ENCODE measurements at regions not wholly inside any gene's neighbourhood (a gene's known extent, or its start where the extent isn't known, plus 50 kb on each side); places are given as distances from the start of the nearest gene placed in this dataset.

- no peak for DNase-seq
- Mint-ChIP-seq H3K27me3 (peaks cover 4 to 10% of the 10 kb centered on the region in 2 donors), H3K9me3 (peaks cover 4 to 9% of the 10 kb centered on the region in 2 donors), H3K4me1 (ENCODE audit: low read depth in 2 of 2) (no peaks in the 10 kb centered on the region), H3K36me3 (ENCODE audit: insufficient read depth) (no peaks in the 10 kb centered on the region), H3K27ac (no peak overlapping the region), H3K4me3 (no peak overlapping the region)
- no peak for ATAC-seq (replicated peaks)
These were observed 205.3 kb downstream of the KCNS3 start for GRCh38 chr2:18083806-18084205.

GRCh38 chr2:18078216-18078615 lies 199.7 kb downstream of the KCNS3 start:
- Mint-ChIP-seq H3K4me1 (ENCODE audit: low read depth in 2 of 2) (no peaks in the 10 kb centered on the region), H3K27ac (no peak overlapping the region), H3K4me3 (no peak overlapping the region), H3K27me3 (peaks cover 0 to under 1% of the 10 kb centered on the region in 2 donors), H3K36me3 (ENCODE audit: insufficient read depth) (no peaks in the 10 kb centered on the region), H3K9me3 (peaks cover 0 to 1% of the 10 kb centered on the region in 2 donors)
- ATAC-seq (replicated peaks) (no peak), DNase-seq (no peak)

- H3K27me3 Mint-ChIP-seq: peaks cover 0 to 6% of the 10 kb centered on the region in 2 donors
- H3K9me3 Mint-ChIP-seq: peaks cover 0 to 2% of the 10 kb centered on the region in 2 donors
- no peaks in the 10 kb centered on the region for H3K36me3 Mint-ChIP-seq (ENCODE audit: insufficient read depth)
- no peak overlapping the region for H3K27ac Mint-ChIP-seq
- H3K4me3 Mint-ChIP-seq: no peak overlapping the region
- DNase-seq (no peak), ATAC-seq (replicated peaks) (no peak)
- H3K4me1 Mint-ChIP-seq (ENCODE audit: low read depth in 2 of 2): no peaks in the 10 kb centered on the region
These were observed 199.2 kb downstream of the KCNS3 start for GRCh38 chr2:18077704-18078103.

- Mint-ChIP-seq H3K36me3 (ENCODE audit: insufficient read depth) (no peaks in the 10 kb centered on the region), H3K9me3 (peaks cover 0 to 2% of the 10 kb centered on the region in 2 donors), H3K4me1 (ENCODE audit: low read depth in 2 of 2) (no peaks in the 10 kb centered on the region), H3K27me3 (peaks cover 0 to 10% of the 10 kb centered on the region in 2 donors), H3K27ac (no peak overlapping the region), H3K4me3 (no peak overlapping the region)
- DNase-seq: no peak
- ATAC-seq (replicated peaks): no peak
These were observed 198.8 kb downstream of the KCNS3 start for GRCh38 chr2:18077231-18077630.

- H3K4me3 Mint-ChIP-seq: no peak overlapping the region
- no peak for DNase-seq
- H3K36me3 Mint-ChIP-seq (ENCODE audit: insufficient read depth): no peaks in the 10 kb centered on the region
These were observed 196.0 kb downstream of the KCNS3 start for GRCh38 chr2:18074476-18074875.

GRCh38 chr2:18073601-18074000 lies 195.1 kb downstream of the KCNS3 start:
- DNase-seq (no peak), ATAC-seq (replicated peaks) (no peak)
- no peaks in the 10 kb centered on the region for H3K4me1 Mint-ChIP-seq (ENCODE audit: low read depth in 2 of 2)
- H3K27me3 Mint-ChIP-seq: peaks cover 0 to 10% of the 10 kb centered on the region in 2 donors
- H3K27ac Mint-ChIP-seq: no peak overlapping the region
- peaks cover 0 to 2% of the 10 kb centered on the region in 2 donors for H3K9me3 Mint-ChIP-seq
- H3K4me3 Mint-ChIP-seq: no peak overlapping the region
- no peaks in the 10 kb centered on the region for H3K36me3 Mint-ChIP-seq (ENCODE audit: insufficient read depth)

More at GRCh38 chr2:18074476-18074875, 196.0 kb downstream of the KCNS3 start:
- Mint-ChIP-seq H3K27ac (no peak overlapping the region), H3K27me3 (peaks cover 0 to 10% of the 10 kb centered on the region in 2 donors), H3K9me3 (peaks cover 0 to 2% of the 10 kb centered on the region in 2 donors), H3K4me1 (ENCODE audit: low read depth in 2 of 2) (no peaks in the 10 kb centered on the region)
- ATAC-seq (replicated peaks): no peak

GRCh38 chr2:18067588-18068384 lies 189.3 kb downstream of the KCNS3 start:
- Mint-ChIP-seq H3K36me3 (ENCODE audit: insufficient read depth) (no peaks in the 10 kb centered on the region), H3K4me1 (ENCODE audit: low read depth in 2 of 2) (no peaks in the 10 kb centered on the region), H3K9me3 (peaks cover 6 to 7% of the 10 kb centered on the region in 2 donors), H3K27ac (no peak overlapping the region), H3K4me3 (no peak overlapping the region), H3K27me3 (peaks cover 0 to 17% of the 10 kb centered on the region in 2 donors)
- ATAC-seq (replicated peaks): no peak
- DNase-seq: no peak

- no peaks in the 10 kb centered on the region for H3K36me3 Mint-ChIP-seq (ENCODE audit: insufficient read depth)
- no peak overlapping the region for H3K4me3 Mint-ChIP-seq
- no peaks in the 10 kb centered on the region for H3K4me1 Mint-ChIP-seq (ENCODE audit: low read depth in 2 of 2)
- peaks cover 6 to 7% of the 10 kb centered on the region in 2 donors for H3K9me3 Mint-ChIP-seq
- ATAC-seq (replicated peaks): no peak
- DNase-seq: no peak
- H3K27ac Mint-ChIP-seq: no peak overlapping the region
- peaks cover 0 to 12% of the 10 kb centered on the region in 2 donors for H3K27me3 Mint-ChIP-seq
These were observed 188.4 kb downstream of the KCNS3 start for GRCh38 chr2:18066894-18067293.

GRCh38 chr2:18066066-18066465 lies 187.6 kb downstream of the KCNS3 start:
- ATAC-seq (replicated peaks) (no peak), DNase-seq (no peak)
- peaks cover 0 to 12% of the 10 kb centered on the region in 2 donors for H3K27me3 Mint-ChIP-seq
- H3K36me3 Mint-ChIP-seq (ENCODE audit: insufficient read depth): no peaks in the 10 kb centered on the region
- peaks cover 7 to 8% of the 10 kb centered on the region in 2 donors for H3K9me3 Mint-ChIP-seq
- H3K27ac Mint-ChIP-seq: no peak overlapping the region
- H3K4me3 Mint-ChIP-seq: no peak overlapping the region
- H3K4me1 Mint-ChIP-seq (ENCODE audit: low read depth in 2 of 2): no peaks in the 10 kb centered on the region

- Mint-ChIP-seq H3K27me3 (peaks cover 0 to 12% of the 10 kb centered on the region in 2 donors), H3K36me3 (ENCODE audit: insufficient read depth) (no peaks in the 10 kb centered on the region), H3K27ac (no peak overlapping the region), H3K4me1 (ENCODE audit: low read depth in 2 of 2) (no peaks in the 10 kb centered on the region), H3K4me3 (no peak overlapping the region), H3K9me3 (peaks cover 7 to 8% of the 10 kb centered on the region in 2 donors)
- DNase-seq: no peak
- no peak for ATAC-seq (replicated peaks)
These were observed 186.8 kb downstream of the KCNS3 start for GRCh38 chr2:18065249-18065648.

- H3K27ac Mint-ChIP-seq: no peak overlapping the region
- H3K27me3 Mint-ChIP-seq: peaks cover 0 to 12% of the 10 kb centered on the region in 2 donors
- H3K4me3 Mint-ChIP-seq: no peak overlapping the region
- peaks cover 7 to 8% of the 10 kb centered on the region in 2 donors for H3K9me3 Mint-ChIP-seq
- no peaks in the 10 kb centered on the region for H3K36me3 Mint-ChIP-seq (ENCODE audit: insufficient read depth)
- DNase-seq: no peak
- no peaks in the 10 kb centered on the region for H3K4me1 Mint-ChIP-seq (ENCODE audit: low read depth in 2 of 2)
- no peak for ATAC-seq (replicated peaks)
These were observed 185.5 kb downstream of the KCNS3 start for GRCh38 chr2:18063826-18064470.

- no peaks in the 10 kb centered on the region for H3K4me1 Mint-ChIP-seq (ENCODE audit: low read depth in 2 of 2)
- no peaks in the 10 kb centered on the region for H3K36me3 Mint-ChIP-seq (ENCODE audit: insufficient read depth)
- ATAC-seq (replicated peaks): no peak
- no peak for DNase-seq
- no peak overlapping the region for H3K4me3 Mint-ChIP-seq
- peaks cover 7 to 8% of the 10 kb centered on the region in 2 donors for H3K9me3 Mint-ChIP-seq
- no peak overlapping the region for H3K27ac Mint-ChIP-seq
- peaks cover 0 to 12% of the 10 kb centered on the region in 2 donors for H3K27me3 Mint-ChIP-seq
These were observed 184.4 kb downstream of the KCNS3 start for GRCh38 chr2:18062892-18063291.

- no peak for DNase-seq
- Mint-ChIP-seq H3K4me1 (ENCODE audit: low read depth in 2 of 2) (no peaks in the 10 kb centered on the region), H3K9me3 (peaks cover 0 to 6% of the 10 kb centered on the region in 2 donors), H3K27me3 (peaks cover 0 to under 1% of the 10 kb centered on the region in 2 donors), H3K27ac (no peak overlapping the region), H3K36me3 (ENCODE audit: insufficient read depth) (no peaks in the 10 kb centered on the region), H3K4me3 (no peak overlapping the region)
- ATAC-seq (replicated peaks): no peak
These were observed 183.2 kb downstream of the KCNS3 start for GRCh38 chr2:18061717-18062116.

- ATAC-seq (replicated peaks) (no peak), DNase-seq (no peak)
- Mint-ChIP-seq H3K27ac (no peak overlapping the region), H3K36me3 (ENCODE audit: insufficient read depth) (no peaks in the 10 kb centered on the region), H3K9me3 (peaks cover 0 to 2% of the 10 kb centered on the region in 2 donors), H3K4me1 (ENCODE audit: low read depth in 2 of 2) (no peaks in the 10 kb centered on the region), H3K27me3 (no peaks in the 10 kb centered on the region), H3K4me3 (no peak overlapping the region)
These were observed 179.2 kb downstream of the KCNS3 start for GRCh38 chr2:18057657-18058056.

All from effector memory CD8-positive, alpha-beta T cell (primary cell).